ENCODE measurements at regions not wholly inside any gene's neighbourhood (a gene's known extent, or its start where the extent isn't known, plus 50 kb on each side); places are given as distances from the start of the nearest gene placed in this dataset.
"Not testable (repeated sequence)": the region's sequence is repeated elsewhere in the genome, so short reads cannot be mapped to it uniquely, and the experiment has no call there.

DNA sequence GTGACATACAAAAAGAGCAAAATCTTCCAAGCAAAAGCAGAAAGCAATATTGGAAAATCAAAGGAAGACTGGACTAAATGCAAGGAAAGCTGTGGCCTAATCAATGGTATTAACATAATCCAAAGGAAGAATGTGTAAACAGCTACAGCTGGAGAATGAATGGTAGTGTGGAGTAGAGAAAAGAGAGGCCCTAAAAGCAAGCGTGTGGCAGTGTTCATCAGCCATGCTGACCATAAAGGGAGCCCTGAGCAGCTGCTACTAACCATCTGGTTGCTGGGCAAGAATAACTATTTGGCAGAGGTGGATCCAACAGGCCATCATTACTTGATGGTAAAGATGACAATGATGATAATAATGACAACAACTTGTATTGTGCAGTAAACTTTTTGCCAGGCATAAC lies 148.5 kb upstream of the BEND6 start:
- DNase-seq (ENCODE audit: low read depth) = no peak

DNA sequence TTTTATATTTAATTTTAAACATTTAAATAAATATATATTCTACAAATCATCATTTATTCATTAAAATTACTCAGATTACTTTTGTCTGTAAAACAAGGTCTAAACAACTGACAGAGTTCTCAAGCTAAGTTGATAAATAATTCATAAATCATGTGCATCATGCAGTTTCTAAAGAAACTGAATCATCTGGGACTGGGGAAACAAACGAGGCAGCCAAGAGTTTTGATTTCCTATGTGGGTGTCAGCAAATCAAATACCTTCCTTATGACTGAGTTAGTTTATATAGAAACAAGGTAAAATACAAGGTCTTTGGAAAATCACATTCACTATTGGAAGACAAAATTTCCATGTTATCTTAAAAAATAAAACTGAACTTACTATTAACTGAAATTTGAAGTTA lies 149.9 kb upstream of the BEND6 start:
- DNase-seq (ENCODE audit: low read depth) = peak; percentile 49

DNA sequence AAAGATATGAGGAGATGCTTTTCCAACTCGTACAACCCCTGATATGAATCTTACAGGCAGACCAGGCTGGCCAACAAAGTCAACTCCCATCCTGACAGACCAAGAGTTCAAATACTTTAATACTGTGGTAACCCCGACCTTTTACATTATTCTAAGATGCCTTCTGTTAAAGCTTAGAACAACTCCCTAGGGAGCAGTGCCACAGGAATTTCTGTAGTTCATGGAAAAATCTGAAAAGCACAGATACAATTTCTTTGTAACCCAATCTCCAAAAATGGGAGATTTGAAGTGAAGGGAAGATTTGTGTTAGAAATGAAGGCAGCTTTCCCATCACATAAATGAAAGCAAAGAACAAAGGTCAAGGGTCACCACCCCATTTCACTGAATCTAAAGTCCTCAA lies 151.3 kb upstream of the BEND6 start:
- no peak for DNase-seq (ENCODE audit: low read depth)

DNA sequence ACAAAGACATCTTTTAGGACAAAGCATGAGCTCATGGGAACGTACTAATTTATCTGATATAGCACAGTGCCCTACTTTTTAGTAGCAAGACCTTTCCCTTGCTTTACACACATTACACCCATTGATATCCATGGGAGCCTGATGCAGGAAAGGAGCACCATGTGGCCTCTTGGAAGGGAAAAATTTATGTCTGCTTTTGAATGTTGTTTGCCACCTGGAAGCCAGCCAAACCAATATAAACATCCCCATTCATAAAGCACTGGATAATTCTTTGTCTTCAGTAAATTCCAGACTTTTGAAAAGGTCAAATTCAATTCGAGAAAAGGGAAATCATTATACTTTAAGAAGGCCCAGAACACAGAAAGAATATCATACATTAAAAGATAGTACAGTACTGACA lies 152.3 kb upstream of the BEND6 start:
- DNase-seq (ENCODE audit: low read depth) = no peak

DNA sequence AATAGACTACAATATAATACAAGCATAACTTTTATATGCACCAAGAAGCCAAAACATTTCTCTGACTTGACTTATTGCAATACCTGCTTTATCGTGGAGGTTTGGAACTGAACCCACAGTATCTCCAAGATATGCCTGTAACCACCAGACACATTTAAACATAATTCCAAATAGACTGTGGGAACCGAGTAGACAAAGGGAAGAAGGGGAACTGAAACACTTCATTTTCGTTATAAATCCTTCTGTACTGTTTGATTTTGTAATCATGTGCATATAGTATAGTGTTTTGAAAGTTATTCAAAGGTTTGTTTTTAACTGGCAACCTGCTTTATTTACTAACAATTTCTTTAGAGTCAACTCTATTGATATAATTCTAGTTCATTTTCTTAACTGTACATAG lies 154.9 kb upstream of the BEND6 start:
- DNase-seq (ENCODE audit: low read depth) = no peak

DNA sequence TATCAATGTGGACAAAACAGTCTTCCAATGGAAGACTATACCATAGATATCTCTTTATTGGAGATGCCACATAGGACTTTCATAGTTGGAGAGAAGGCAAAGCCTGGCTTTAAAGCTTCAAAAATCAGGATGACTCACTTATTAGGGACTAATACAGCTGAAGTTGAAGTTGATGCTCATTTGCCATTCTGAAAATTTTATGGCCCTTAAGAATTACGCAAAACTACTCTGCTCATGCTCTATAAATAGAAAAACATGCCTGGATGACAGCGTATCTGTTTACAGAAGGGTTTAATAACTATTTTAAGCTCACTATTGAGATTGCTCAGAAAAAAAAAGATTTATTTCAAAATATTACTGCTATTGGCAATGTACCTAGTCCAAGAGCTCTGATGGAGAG lies 155.5 kb upstream of the DST start:
- DNase-seq (ENCODE audit: low read depth) = no peak

DNA sequence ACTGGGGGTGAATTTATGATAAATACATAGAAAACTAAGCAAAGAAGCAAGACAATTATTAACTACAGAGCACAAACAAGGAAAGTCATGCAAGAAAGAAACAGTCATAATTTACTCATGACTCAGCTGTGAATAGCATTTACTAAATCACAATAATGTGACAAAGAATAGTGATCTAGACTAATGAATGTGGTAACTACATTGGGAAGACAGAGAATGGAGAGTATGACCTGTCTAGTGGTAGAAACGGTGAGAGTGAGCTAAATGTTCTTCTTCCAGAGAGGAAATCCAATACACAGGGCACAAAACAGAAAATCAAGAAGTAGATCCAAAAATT lies 153.5 kb upstream of the DST start:
- DNase-seq (ENCODE audit: low read depth) = no peak

DNA sequence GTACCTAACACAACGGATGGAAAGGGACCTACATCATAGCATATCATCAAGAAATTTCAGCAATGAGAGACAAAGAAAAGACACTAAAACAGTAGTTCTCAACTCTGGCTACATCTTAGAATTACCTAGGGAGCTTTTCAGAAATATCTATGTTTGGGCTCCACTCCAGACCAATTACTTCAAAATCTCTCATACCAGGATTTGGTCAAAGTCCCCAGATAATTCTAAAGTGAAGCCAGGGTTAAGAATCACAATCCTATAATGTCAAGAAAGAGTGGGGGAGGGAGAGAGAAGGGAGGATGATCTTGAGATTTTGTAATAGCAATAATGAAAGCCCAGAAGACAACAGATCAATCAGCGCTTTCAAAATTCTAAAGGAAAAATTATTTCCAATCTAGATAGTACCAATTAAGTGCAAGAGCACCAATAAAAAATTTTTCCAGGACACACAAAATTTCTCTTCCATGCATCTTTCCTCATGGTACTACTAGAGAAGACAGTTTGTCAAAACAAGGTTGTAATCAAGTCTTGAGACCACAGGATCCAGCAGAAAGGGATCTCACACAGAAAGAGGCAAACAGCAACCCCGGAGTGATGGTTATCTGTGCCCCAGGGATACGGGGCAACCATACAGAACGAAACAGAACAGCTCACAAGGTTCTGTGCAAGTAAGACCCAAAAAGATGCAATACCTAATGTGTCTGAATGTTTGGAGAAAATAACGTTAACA lies 152.9 kb upstream of the DST start:
- DNase-seq (ENCODE audit: low read depth) = no peak

DNA sequence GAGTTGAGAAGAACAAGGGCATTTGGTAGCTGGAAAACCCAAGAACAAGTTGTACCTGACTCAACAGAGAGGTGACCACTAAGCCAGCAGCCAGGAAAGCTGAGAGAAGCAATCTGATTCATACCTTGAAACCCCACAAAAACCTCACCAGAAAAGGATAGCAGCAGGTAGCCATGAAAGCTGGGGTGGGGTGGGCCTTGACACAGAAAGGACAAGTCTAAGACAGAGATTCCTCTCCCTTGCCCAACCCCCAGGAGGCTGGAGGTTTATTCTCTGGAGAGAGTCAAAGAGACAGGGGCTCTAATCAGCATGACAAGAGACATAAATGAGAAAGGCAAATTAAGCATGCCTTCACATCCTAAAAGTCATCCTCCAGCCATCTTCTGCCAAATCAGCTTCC lies 151.7 kb upstream of the DST start:
- DNase-seq (ENCODE audit: low read depth) = no peak

DNA sequence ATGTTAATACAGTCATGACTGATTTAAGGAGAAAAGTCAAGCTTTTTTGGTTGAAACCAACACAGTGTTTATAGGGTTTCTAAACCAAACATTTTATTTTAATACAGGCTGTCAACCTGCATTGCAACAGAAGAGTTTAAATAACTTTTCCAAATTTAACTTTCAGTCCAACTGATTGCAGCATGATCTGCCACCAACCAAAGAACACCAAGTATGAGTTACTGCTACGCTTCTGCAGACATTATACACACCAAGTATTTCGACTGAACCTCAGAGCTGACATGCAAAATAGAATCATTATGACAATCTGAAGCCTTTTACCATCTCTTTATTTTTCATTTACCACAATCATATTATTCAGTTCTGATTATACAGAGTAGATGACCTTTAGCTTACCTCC lies 151.2 kb upstream of the DST start:
- DNase-seq (ENCODE audit: low read depth) = no peak

DNA sequence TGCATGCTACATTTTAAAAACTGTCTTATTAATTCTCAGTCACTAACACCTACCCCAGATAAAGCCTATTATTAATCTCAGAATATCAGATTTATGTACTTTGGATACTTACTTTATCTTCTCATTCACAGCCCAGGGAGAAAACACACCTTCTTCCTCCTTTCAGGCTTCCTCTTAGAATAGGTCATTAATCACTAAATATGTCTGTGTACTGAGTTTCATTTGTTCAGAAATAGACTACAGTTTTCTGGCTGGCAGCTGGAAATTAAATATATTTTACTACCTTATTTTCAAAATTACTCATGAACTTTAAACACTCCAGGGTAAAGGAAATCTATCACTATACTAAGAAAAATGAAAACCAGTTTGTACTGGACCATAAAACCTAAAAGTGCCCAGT lies 147.7 kb upstream of the DST start:
- no peak for DNase-seq (ENCODE audit: low read depth)

DNA sequence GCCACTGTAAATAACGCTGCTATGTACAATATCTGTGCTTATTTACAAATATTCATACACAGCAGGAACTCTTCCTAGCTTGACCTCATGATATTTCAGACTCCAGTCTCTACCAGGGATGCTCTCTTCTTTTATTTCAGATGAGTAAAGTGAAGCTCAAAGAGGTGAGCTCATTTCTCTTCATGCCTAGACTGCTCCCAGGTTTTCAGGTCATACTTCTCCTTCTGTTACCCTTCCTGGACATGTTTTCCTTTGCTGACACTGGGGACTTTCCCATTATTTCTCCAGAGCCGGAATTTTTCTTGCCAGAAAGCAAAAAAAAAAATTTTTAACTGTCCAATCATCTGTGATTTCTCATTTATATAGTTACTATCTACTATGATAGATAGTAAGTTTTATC lies 147.2 kb upstream of the DST start:
- DNase-seq (ENCODE audit: low read depth) = no peak

DNA sequence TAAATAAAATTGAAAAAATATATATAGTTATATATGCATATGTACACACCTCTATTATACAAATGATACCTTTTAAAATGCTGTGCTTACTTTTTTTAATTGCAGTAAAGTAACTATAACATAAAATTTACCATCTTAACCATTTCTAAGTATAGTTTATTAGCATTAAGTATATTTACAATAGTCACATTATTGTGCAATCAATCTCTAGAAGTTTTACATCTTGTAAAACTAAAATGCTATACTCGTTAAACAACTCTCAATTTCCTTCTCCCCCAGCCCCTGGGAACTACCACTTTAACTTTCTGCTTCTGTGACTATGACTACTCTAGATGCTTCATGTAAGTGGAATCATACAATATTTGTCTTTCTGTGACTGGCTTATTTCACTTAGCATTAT lies 146.7 kb upstream of the DST start:
- DNase-seq (ENCODE audit: low read depth) = no peak

DNA sequence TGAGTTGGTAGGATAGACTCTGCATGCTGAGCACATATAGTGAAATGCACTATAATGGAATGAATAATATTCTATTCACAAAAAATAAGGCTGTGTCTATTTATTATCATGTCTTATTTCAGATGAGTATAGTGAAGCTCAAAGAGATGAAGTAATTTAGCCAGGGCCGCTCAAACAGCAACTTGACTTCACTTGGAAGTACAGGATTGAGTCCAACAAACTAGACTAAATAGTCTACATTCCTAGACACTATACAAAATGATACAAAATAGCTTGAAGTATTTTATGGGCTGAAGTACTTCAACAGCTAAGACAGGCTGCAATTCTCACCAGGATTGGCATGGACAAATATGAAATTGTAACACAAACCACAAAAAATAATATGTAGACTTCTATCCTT lies 144.5 kb upstream of the DST start:
- DNase-seq (ENCODE audit: low read depth) = no peak

DNA sequence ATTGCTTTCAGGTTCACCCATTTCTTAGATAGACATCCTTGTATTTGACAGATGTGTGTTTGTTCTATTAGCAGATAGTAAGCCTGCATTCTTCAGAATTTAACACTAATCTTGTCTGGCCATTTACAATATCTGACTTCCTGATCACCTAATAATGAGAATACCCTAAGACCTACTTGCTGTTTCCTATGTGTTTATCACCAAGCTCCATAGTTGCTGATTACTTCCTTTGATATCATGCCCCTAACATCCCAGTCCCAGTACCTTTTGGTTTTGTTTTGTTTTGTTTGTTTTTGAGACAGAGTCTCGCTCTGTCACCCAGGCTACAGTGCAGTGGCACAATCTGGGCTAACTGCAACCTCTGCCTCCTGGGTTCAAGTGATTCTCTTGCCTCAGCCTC lies 143.6 kb upstream of the DST start:
- DNase-seq (ENCODE audit: low read depth) = no peak

DNA sequence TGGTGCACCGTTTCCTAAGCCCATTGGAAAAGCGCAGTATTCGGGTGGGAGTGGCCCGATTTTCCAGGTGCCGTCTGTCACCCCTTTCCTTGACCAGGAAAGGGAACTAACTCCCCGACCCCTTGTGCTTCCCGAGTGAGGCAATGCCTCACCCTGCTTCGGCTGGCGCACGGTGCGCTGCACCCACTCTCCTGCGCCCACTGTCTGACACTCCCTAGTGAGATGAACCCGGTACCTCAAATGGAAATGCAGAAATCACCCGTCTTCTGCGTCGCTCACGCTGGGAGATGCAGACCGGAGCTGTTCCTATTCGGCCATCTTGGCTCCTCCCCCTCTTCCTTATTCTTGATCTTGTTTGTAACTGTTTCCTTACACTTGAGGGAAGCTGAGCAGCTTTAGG lies 142.8 kb upstream of the DST start:
- not testable (repeated sequence) for DNase-seq (ENCODE audit: low read depth)

DNA sequence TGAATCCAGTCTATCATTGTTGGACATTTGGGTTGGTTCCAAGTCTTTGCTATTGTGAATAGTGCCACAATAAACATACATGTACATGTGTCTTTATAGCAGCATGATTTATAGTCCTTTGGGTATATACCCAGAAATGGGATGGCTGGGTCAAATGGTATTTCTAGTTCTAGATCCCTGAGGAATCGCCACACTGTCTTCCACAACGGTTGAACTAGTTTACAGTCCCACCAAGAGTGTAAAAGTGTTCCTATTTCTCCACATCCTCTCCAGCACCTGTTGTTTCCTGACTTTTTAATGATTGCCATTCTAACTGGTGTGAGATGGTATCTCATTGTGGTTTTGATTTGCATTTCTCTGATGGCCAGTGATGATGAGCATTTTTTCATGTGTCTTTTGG lies 137.4 kb upstream of the DST start:
- not testable (repeated sequence) for DNase-seq (ENCODE audit: low read depth)

DNA sequence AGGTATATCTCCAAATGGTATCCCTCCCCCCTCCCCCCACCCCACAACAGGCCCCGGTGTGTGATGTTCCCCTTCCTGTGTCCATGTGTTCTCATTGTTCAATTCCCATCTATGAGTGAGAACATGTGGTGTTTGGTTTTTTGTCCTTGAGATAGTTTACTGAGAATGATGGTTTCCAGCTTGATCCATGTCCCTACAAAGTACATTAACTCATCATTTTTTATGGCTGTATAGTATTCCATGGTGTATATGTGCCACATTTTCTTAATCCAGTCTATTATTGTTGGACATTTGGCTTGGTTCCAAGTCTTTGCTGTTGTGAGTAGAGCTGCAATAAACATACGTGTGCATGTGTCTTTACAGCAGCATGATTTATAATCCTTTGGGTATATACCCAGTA lies 135.8 kb upstream of the DST start:
- not testable (repeated sequence) for DNase-seq (ENCODE audit: low read depth)

DNA sequence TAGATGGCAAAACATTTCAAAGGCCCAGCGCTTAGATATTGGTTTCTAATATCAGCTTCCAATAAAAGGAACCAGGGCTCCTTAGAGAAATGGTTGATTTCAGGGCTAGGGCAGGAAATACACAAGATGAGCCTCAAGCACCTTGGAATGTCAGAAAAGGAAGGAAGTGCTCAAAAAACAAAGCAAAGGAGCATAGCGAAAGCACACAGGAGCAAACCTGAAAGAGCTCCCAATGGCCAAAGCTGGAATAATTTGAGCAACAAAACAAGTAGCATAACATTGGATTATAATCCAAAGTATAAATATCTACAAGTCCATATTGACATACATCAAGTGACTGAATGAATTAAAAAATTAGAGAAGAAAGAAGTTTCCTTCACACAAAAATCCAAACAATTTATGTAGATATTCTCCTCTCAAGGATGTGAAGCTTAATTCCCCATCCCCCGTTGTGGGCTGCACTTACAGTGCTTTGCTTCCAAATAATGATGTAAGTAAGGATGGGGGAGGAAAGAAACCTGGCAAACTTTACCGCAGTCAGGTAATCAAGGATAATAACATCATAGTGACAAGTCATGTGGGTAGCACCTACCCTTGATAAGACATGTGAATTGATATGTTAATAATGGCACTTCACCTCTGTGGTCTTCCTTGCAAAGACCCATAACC lies 132.9 kb upstream of the DST start:
- no peak for DNase-seq (ENCODE audit: low read depth)

DNA sequence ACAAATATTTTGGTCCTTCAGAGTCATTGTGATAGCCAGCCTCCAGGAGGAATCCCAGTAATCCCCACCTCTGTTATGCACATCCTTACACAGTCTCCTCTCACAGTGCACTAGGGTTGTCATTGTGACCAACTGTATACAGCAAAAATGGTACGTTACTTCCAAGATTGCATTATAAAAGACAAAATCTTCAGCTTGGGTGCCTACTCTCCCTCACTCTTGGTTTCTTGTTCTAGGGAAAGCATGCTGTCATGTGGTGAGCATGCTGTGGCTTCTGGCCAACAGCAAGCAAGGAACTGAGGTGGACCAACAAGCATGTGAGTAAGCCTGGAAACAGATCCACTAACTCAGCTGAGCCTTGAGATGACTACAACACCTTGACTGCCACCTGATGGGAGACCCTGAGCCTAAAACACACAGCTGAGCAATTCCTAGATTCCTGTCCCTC lies 130.1 kb upstream of the DST start:
- DNase-seq (ENCODE audit: low read depth) = peak; percentile 78

DNA sequence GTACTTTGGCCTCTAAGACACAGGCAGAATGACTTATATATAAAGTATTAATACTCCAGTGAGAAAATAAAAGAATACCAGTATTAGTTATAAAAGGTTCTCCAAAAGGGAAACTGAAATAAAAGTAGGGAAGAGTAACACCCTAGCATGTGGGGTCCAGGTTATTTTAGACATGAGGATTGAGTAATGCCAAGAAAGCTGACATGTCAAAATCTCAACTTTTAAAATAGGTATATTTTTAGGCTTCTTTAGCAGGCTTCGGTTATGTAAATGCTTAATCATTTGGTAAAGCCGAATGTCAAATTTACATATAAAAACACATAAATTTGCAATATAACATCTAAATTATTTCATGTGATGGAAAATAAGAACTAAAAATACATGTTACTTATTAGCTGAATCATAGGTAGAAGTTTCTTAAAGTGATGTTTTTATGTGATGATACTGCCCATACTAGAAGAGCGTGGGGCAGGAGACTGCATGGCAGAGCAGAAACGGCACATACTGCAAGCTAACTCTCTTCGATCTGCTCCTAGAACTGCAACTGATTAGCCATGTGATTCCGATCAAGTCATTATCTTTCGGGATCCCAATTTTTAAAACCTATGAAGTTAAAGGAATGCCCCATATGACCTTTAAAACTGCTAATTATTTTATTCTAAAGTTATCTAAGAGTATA lies 129.4 kb upstream of the DST start:
- DNase-seq (ENCODE audit: low read depth) = no peak

DNA sequence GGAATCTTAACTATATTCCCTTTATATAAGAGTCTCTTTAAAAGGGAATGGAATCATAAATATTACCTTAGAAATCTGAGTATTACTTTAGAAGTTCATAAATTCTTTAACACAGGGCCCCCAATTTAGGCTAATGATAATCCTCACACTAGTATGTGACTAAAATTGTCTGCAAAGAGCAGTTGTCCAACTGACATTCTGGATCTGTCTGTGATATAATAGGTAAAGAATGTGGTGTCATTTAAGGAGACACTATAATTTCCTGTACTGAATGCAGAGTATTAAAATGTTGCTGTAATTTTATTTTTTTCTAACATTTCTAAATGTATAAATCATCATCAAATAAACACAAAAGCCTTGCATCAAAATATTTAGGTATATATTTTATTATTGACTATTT lies 128.5 kb upstream of the DST start:
- no peak for DNase-seq (ENCODE audit: low read depth)

DNA sequence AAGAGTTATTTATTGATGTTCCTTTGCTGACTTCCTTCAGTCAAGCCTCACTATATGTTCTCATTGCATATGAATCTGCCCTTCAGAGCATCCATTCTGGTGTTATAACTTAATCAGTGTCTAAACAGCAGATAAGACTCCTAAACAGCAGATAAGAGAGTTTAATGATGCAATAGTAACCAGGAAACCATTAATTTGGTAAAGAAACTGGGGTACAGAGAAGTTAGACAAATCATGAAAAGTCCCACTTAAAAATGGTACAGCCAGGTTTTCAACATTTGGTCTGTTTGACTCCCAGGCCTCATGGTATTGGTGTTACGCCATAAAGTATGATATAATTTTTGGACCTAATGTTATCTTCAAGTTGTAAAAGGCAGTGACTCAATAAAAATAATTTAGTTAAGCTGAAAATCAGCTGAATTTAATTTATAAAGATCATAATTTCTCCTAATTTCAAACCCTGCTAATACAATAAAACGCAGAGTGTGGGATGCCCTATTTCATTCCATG lies 127.4 kb upstream of the DST start:
- DNase-seq (ENCODE audit: low read depth) = no peak
